Sigmoid colon (tissue), 6 donors: ENCODE measurements at regions not wholly inside any gene's neighbourhood (a gene's known extent, or its start where the extent isn't known, plus 50 kb on each side); places are given as distances from the start of the nearest gene placed in this dataset.
A peak's percentile ranks its signal among the peaks of the same experiment; 100 is the strongest.

Experiments
- DNase-seq: peaks from one replicate; pipeline ENCODE4 v3.0.0-alpha.2; 2019
- H3K27ac ChIP-seq, 4 donors: fragments of 200-600 bp; sonication (generic); one replicate each; pipeline ENCODE4 v1.5.1; 2016 to 2019; ENCODE audit warnings: mild to moderate bottlenecking in 1 of 4
- H3K27me3 ChIP-seq, 3 donors: fragments of 200-600 bp; sonication (generic); one replicate each; pipeline ENCODE4 v1.5.1; 2019; ENCODE audit warnings: mild to moderate bottlenecking in 1 of 3
- H3K36me3 ChIP-seq, 4 donors: fragments of 200-600 bp; sonication (generic); one replicate each; pipeline ENCODE4 v1.5.1; 2016 to 2019
- H3K4me1 ChIP-seq, 4 donors: fragments of 200-600 bp; sonication (generic); one replicate each; pipeline ENCODE4 v1.5.1; 2017 to 2019
- H3K4me3 ChIP-seq, 4 donors: fragments of 200-600 bp; sonication (generic); one replicate each; pipeline ENCODE4 v1.5.1; 2017 to 2019; ENCODE audit warnings: mild to moderate bottlenecking in 2 of 4, moderate library complexity in 1 of 4
- H3K9me3 ChIP-seq, 4 donors: fragments of 200-600 bp in 3 of 4; sonication (generic) in 3 of 4; one replicate each; pipeline versions ENCODE4 v1.5.1 to v1.6.1; 2013 to 2019
- EP300 ChIP-seq, 4 donors: sonication (generic); formaldehyde crosslinking; IDR thresholded peaks; one replicate each; pipeline ENCODE4 v1.6.1; 2017; ENCODE audit warnings: antibody characterized with exemption in 4 of 4
- POLR2A ChIP-seq, 2 donors: fragments of 450-650 bp; IDR thresholded peaks; one replicate each; pipeline ENCODE4 v1.6.1; 2016; ENCODE audit warnings: antibody characterized with exemption in 2 of 2, mild to moderate bottlenecking in 2 of 2, moderate library complexity in 2 of 2
- POLR2AphosphoS5 ChIP-seq, 4 donors: sonication (generic); formaldehyde crosslinking; IDR thresholded peaks; one replicate each; pipeline ENCODE4 v1.6.1; 2017; ENCODE audit warnings: antibody characterized with exemption in 4 of 4
- WGBS, 2 donors: extraction: QIAGEN DNeasy Blood & Tissue Kit; methylation state at CpG; one replicate each; pipeline ENCODE4 v1.1.7; 2013; 5-methylcytosine and 5-hydroxymethylcytosine counted together
- intact Hi-C: fragments of 100-400 bp; cut with DNase I; formaldehyde crosslinking; loops from one replicate; pipeline ENCODE4 v1.15.1; 2023
- TF ChIP-seq, protein P1 (sequence below), 4 experiments: fragments of 450-650 bp in 3 of 4; fragments of 200-600 bp in 1 of 4; IDR thresholded peaks; one replicate each; pipeline ENCODE4 v1.5.1; 2016 to 2019; ENCODE audit warnings: antibody characterized with exemption in 4 of 4, mild to moderate bottlenecking in 3 of 4, moderate library complexity in 2 of 4
- donor health status: healthy with polysubstance abuse.
- donor health status: healthy.

DNA sequence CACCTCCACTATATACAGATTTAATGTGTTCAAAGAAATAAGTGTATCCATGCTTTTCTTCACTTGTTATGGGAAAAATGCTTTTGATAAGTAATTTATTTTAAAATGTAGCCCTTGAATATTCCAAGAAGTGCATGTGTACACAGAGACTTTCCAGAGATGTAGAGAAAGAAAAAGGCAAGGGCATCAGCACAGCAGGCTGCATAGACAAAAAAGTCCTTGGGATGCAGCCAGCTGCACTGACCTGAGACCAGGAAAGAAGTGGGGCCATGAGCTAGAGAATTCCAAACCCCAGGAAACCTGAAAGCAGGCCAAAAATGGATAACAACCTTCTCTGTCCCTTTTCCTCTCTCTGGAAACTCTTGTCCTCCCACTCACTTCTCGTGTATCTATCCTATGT is 51.6 kb upstream of the PRDM8 start:
- no peaks in the 10 kb centered on the region for H3K27me3 ChIP-seq
- intact Hi-C loops = no loop called here
- TF ChIP-seq EP300 (IDR thresholded peaks at IDR 0.05) (no peak), POLR2A (IDR thresholded peaks at IDR 0.05) (no peak)
- TF ChIP-seq, protein P1, sequence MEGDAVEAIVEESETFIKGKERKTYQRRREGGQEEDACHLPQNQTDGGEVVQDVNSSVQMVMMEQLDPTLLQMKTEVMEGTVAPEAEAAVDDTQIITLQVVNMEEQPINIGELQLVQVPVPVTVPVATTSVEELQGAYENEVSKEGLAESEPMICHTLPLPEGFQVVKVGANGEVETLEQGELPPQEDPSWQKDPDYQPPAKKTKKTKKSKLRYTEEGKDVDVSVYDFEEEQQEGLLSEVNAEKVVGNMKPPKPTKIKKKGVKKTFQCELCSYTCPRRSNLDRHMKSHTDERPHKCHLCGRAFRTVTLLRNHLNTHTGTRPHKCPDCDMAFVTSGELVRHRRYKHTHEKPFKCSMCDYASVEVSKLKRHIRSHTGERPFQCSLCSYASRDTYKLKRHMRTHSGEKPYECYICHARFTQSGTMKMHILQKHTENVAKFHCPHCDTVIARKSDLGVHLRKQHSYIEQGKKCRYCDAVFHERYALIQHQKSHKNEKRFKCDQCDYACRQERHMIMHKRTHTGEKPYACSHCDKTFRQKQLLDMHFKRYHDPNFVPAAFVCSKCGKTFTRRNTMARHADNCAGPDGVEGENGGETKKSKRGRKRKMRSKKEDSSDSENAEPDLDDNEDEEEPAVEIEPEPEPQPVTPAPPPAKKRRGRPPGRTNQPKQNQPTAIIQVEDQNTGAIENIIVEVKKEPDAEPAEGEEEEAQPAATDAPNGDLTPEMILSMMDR (IDR thresholded peaks at IDR 0.05) = no peak
- H3K9me3 ChIP-seq = no peaks in the 10 kb centered on the region
- WGBS, 2 donors = 86 to 94% methylated on average over 1 of the region's 1 CpG
- no peak overlapping the region for H3K27ac ChIP-seq
- no peak for DNase-seq
- no peaks in the 10 kb centered on the region for H3K36me3 ChIP-seq
- no peak overlapping the region for H3K4me3 ChIP-seq
- no peaks in the 10 kb centered on the region for H3K4me1 ChIP-seq

DNA sequence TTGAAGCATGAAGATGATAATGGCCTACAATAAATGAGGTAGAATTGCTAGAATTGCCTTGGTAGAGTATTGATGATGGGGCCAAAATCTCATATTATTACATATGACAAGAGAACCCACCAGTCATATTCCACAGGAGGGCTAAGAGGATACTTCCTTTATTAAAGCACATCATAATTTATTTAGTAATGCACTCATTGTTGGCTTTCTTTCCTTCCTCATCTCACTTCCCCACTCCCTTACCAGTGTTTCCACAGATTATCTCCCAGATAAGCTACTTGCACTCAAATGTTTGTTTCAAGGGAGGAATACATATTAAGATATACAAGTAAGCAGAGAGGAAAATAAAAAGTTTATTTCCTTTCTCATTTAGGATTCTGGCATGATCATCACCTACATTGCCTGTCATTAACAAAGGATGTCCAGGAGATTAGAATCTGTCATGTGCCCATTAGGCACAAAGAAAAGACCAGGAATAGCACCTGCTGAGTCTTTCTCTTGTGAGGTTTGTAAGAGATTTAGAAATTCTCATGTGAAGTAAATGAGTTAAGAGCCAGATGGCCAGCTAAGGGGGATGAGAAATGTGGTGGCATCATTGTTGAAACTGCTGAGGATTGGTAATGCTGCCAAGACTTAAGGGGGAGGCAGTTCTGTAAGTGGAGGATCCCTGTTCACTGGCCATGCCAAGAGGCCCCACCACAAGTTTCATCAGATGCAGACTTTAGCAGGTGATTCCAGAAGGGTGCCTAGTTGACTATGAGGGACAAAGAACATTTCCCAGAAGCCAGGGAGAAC is 52.4 kb upstream of the PRDM8 start:
- DNase-seq = no peak
- H3K4me3 ChIP-seq = no peak overlapping the region
- no peaks in the 10 kb centered on the region for H3K9me3 ChIP-seq
- intact Hi-C loops = no loop called here
- H3K36me3 ChIP-seq = no peaks in the 10 kb centered on the region
- TF ChIP-seq EP300 (IDR thresholded peaks at IDR 0.05) (no peak), POLR2AphosphoS5 (IDR thresholded peaks at IDR 0.05) (no peak)
- TF ChIP-seq, protein P1 (IDR thresholded peaks at IDR 0.05) = no peak
- H3K4me1 ChIP-seq = no peaks in the 10 kb centered on the region
- no peaks in the 10 kb centered on the region for H3K27me3 ChIP-seq
- H3K27ac ChIP-seq = no peak overlapping the region

DNA sequence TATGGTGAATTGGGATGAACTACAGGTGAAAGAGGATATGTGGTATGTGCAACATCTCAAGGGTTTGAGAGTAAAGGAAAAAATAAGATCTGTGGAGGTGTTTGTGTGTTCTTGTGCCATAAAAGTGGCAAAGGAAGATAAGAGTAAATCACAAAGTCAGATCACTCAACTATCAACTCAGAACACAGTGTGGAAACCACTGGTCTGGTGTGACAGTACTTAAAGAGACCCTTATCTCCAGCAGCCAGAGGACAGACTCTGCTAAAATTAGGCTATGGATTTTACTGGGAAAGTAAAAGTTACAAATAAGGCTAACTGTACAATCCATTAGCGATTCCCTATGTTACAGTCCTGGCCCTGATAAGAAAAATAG is 54.0 kb upstream of the PRDM8 start:
- intact Hi-C loops = no loop called here
- 85 to 93% methylated on average over 1 of the region's 1 CpG for WGBS, 2 donors
- Histone ChIP-seq H3K27ac (no peak overlapping the region), H3K9me3 (no peaks in the 10 kb centered on the region), H3K27me3 (no peaks in the 10 kb centered on the region), H3K4me1 (no peaks in the 10 kb centered on the region), H3K36me3 (no peaks in the 10 kb centered on the region), H3K4me3 (no peak overlapping the region)
- no peak for DNase-seq
- TF ChIP-seq EP300 (IDR thresholded peaks at IDR 0.05) (no peak), POLR2A (IDR thresholded peaks at IDR 0.05) (no peak), POLR2AphosphoS5 (IDR thresholded peaks at IDR 0.05) (no peak)
- TF ChIP-seq, protein P1 (IDR thresholded peaks at IDR 0.05) = no peak

DNA sequence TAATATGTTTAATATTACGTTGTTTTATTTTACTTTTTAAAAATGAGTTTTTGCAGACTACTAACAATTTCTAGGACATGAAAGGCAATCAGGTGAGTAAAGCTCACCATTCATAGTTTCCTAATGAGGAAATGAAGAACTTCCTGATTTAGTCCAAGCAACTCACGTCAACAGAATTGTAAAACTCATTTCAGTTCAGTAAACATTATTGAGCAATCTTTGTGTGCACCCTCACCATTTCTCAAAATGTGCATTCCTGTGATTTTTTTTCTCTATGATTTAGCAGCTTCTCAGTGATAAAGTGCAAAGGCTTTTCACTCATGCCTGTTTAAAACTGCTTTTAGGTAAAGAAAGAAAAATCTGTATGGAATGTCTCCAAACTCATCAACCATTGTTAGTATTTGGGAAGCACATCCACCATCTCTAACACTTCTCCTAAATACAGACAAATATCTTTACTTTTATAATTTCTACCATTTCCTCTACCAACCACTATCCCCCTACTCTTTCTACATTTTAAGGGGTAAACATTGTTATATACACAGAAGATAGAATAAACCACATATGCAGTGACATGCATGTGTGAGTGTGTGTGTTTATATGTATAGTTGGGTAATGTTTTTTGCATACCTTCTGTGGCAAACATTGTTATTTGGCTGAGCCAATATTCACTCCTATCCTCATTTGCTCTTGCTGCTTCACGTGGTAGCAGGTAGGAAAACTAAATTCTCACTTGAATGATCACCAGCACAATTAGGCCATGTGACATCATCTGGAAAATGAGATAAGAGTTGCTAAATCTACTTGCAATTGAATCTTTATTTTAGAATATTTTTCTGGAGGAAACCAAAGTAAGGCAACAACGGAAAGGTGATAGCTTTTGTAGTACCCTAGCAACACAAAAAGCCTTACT is 54.7 kb upstream of the PRDM8 start:
- intact Hi-C loops = no loop called here
- no peaks in the 10 kb centered on the region for H3K27me3 ChIP-seq
- no peak overlapping the region for H3K4me3 ChIP-seq
- no peaks in the 10 kb centered on the region for H3K9me3 ChIP-seq
- H3K4me1 ChIP-seq = no peaks in the 10 kb centered on the region
- no peaks in the 10 kb centered on the region for H3K36me3 ChIP-seq
- no peak for DNase-seq
- no peak for TF ChIP-seq EP300 (IDR thresholded peaks at IDR 0.05)
- peak in 1 of 4 donors; percentile 24 for TF ChIP-seq POLR2AphosphoS5 (IDR thresholded peaks at IDR 0.05)
- H3K27ac ChIP-seq = no peak overlapping the region
- WGBS, 2 donors = 65 to 66% methylated on average over 4 of the region's 4 CpGs

DNA sequence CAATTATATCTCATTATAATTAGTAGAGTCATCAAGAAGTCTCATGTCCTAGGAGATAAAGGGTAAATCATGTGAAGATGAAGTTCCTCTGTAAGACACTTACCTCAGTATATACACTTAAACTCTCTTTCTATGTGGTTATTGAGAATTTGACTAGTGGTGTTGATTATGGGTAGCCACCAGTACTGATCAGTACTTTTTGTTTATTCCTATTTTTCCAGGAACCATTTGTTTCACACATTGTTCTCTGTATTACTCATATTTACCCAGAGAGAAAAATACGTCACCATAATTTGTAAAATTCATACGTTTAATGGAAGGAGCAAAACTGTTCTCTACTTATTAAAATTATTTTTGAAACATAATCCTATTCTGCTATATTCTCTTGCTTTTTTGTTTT is 55.8 kb upstream of the PRDM8 start:
- intact Hi-C loops = no loop called here
- Histone ChIP-seq H3K27me3 (no peaks in the 10 kb centered on the region), H3K27ac (no peak overlapping the region), H3K4me3 (no peak overlapping the region), H3K9me3 (no peaks in the 10 kb centered on the region), H3K36me3 (no peaks in the 10 kb centered on the region), H3K4me1 (no peaks in the 10 kb centered on the region)
- WGBS, 2 donors = 92 to 95% methylated on average over 2 of the region's 2 CpGs
- DNase-seq = no peak
- TF ChIP-seq POLR2A (IDR thresholded peaks at IDR 0.05) (no peak), EP300 (IDR thresholded peaks at IDR 0.05) (no peak), POLR2AphosphoS5 (IDR thresholded peaks at IDR 0.05) (no peak)
- TF ChIP-seq, protein P1 (IDR thresholded peaks at IDR 0.05) = no peak
